NCI-H2227 (cell line): ENCODE measurements at regions not wholly inside any gene's neighbourhood (a gene's known extent, or its start where the extent isn't known, plus 50 kb on each side); places are given as distances from the start of the nearest gene placed in this dataset.

Source experiments
- DNase-seq: peaks from one replicate; lab custom pipeline; 2025; ENCODE audit not compliant: unreplicated experiment; lab: John Stamatoyannopoulos, UW

DNA sequence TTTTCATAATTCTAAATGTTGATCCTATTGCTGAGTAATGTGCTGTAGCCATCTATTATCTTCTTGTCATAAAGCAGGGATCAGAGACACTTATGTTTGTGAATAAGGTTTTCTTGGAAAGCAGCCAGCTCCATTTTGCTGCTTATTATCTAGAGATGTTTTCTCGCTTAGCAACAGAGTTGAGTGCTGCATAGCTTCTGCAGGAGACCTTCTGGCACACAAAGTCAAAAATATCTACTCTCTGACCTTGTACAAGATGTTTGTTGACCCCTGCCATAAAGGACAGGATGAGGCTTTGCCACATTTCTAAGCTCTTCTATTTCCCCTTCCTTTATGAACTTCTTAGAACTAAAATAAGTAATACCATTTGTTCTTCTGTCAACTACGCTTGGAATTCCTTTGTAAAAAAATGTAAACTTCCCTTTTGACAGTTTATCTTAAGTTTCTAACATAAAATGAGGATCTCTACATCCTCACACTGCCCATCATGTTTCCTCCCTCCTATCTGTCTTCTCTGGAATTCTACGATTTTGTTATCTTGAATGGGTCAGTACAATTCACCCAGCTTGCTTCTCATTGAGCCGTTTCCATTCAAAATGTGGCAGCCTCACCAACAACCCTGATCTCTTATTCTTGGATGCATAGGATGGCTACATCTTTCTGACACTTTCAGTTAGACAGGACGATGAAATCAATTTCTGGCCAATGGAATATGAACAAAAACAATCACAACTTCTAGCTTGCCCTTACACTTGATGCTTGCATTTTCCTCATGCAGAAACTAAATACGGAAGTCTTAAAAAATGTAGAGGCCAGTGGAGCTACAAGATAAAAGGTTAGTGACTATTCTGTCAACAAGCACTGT, 1377.0 kb downstream of the SUCLG1 start:
- DNase-seq, result peak; percentile 96

DNA sequence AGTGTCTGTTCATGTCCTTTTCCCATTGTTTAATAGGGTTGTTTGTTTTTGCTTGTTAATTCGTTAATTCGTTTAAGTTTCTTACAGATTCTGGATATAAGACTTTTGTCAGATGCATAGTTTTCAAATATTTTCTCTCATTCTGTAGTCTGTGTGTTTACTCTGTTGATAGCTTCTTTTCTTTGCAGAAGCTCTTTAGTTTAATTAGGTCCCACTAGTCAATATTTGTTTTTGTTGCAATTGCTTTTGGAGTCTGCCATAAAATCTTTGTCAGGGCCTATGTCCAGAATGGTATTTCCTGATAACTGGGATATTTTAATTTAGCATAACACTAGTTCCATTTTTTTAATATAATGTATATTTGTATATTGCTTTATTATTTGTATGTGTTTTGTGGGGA, 1380.1 kb downstream of the SUCLG1 start:
- DNase-seq, result no peak

DNA sequence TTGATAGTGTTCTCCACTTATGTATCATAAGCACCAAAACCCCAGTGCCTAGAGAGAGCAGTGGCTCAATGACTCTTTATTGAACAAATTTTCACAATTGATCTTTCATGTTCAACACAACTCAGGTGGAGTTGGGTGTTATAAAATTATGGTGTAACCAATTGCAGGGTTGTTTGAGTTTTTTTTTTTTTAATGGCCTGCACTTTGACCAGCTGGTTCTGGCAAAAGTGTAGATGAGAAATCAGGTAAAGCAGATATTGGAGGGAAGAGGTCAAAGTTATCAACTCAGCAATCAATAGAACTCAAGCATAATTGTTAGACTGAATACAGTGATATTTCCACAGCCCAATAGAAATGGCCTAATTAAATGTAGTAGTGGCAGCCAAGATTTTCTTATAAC, 1386.3 kb downstream of the SUCLG1 start:
- no peak for DNase-seq

DNA sequence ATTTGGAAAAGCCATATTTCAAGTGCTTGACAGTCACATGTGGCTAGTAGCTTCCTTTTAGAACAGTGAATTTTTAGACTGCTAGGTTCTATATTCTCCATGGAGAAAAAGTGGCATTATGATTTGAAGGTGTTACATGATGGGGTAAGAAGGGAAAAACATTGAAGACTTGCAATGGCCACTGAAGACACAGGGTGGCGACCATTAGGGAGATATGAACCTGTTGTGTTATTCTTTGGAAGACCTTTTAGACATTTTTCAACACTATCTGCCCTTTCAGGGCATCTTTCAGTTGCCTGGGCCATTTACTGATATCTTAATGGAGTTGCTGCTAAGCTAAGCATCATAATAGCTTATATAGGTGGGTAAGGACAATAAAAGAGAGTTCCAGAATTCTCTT, 1387.2 kb downstream of the SUCLG1 start:
- DNase-seq, result no peak

DNA sequence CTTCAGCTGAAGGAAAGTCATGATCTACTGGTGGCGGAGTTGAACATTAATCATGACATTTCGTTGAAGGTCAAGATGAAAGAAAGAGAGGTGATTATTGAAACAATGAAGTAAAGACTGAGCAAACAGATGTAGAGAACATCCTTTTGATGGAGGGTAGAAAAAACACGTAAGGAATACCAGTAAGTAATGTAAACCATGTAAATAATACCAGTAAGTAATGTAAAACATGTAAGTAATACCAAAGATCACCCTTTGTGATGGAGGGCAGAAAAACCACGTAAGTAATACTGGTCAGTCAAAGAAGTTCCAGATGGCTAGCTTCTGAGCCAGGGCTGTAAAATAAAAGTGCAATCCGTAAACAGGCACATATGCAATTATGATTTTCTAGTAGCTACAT, 1387.7 kb downstream of the SUCLG1 start:
- DNase-seq, result no peak

DNA sequence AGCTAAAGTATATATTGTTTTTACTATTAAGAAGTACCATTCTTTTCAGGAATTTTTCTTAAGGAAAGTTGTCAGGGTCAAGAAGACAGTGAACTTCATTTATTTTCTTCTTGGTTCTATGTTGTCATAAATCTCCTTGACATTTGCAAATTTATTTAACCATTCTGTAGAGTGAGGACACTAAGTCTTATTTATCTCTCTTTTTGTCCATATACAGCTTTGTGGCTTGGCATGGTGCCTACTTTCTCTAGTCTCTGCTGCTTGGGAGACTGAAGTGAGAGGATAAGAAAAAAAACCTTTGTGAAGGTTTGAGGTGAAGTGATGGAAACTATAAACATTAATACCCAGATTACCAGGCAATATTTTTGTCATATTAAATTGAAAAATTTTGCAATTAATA, 1389.4 kb downstream of the SUCLG1 start:
- no peak for DNase-seq

DNA sequence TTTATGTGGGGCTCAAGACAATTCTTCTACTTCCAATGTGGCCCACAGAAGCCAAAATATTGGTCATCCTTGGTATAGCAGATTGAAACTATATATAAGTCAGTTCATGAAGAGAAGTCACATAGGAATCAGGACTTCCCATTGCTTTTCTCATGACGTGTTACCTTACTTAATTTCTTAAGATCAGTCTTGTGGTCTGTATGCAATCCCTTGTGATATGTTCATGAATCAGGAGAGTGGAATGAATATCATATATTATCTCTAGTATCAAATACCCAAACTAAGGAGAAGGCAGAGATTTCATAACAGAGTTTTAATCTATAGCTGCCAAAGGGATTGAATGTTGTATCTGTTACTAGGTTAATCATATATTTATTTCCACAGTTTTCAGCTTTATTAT, 1390.4 kb downstream of the SUCLG1 start:
- DNase-seq, result no peak

- no peak for DNase-seq
These were observed 1391.1 kb downstream of the SUCLG1 start for GRCh38 chr2:83067947-83068346.

DNA sequence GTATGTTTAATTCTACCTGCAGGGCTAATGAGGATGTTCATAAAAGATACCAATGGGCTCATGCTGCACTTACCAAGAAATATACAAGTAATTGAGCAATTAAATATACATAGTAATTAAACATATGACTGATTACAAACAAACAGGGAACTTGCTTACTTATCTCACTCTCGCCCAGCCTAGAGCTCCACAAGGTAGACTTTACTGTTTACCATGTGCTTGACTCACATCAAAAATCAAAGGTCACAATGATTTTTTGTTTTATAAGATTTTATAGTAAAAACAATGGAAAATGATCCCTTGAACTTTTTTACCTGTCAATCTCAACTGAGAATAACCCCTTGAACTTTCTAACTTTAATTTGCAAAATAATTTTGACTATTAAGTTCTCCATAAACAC, 1395.1 kb downstream of the SUCLG1 start:
- no peak for DNase-seq

DNA sequence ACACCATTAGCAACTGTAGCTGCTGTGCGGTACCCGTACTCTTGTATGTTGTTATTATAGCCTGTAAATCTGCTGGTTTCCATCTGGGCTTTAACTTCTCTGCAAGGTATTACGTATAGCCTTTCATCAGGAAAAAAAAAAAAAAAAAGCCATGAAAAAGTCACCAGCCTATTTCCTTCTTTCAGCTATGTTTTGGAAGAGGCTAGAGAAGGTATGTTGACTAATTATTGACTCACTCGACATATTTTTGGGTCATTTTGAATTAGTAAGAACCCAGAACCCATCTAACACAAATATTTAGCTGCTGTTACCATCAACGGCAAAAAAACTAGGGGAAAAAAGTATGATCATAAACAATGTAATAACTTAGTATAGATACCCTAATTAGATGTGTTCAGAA, 1395.6 kb downstream of the SUCLG1 start:
- no peak for DNase-seq

DNA sequence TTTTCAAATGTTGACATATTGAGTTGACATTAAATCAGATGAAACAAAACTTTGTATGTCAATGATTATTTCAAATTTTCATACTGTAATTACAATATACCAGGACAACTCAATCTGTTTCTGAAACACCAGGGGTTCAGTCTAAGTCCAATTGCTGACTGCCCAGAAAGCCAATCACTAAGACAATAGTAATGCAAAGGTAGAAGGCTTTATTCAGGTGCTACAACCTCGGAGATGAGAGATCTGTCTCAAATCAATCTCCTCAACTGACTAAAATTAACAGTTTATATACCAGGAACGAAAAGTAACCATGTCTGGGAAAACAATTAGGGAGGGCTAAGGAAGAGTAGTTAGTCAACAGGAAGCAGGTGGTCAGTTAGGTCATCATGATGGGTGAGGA, 1400.4 kb downstream of the SUCLG1 start:
- no peak for DNase-seq

DNA sequence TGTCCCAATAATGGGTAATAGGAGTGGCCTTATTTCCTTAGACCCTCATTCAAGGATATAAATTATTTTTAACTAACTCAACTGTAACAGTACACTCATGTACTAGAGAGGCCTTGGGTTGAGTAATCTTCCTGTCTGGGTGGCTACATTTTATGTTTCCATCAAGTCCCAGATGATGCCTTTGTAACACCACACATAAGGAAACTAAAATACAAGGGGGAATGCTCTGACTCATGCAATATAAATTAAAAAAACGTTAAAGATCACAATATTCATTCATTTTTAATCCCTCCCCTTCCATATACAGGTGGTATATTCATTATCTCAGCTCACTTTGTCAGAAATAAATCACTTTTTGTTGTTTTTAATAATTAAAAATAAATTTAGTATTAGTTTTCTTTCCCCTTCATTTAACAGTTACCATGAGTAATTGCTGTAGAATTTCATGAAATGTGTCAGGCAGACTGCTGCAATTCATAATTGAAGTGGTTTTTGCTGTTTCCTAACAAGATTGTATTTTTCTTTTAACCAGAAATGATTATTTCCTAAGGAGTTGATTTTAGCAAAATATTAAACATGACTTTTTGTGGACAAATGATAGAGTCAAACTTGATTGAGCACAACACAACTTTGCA, 1403.6 kb downstream of the SUCLG1 start:
- no peak for DNase-seq

DNA sequence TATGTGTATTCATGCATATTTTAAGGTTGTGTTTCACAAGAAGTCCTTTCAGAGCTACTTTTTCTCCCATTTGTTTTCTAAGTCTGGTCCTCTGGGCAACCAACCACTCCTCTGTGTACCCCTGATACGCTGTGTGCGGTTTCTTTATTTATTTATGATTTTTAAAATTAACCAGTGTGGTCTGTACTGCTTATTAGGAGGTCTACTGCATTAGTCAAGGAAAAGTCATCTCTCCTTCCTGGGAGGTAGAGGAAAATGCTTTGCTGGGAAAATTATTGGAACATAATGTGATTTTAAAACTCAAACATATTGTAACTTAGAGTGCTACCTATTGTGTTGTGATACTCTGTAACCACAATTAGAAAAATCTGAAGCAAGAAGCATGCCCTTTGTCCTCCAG, 1404.3 kb downstream of the SUCLG1 start:
- DNase-seq, result no peak

DNA sequence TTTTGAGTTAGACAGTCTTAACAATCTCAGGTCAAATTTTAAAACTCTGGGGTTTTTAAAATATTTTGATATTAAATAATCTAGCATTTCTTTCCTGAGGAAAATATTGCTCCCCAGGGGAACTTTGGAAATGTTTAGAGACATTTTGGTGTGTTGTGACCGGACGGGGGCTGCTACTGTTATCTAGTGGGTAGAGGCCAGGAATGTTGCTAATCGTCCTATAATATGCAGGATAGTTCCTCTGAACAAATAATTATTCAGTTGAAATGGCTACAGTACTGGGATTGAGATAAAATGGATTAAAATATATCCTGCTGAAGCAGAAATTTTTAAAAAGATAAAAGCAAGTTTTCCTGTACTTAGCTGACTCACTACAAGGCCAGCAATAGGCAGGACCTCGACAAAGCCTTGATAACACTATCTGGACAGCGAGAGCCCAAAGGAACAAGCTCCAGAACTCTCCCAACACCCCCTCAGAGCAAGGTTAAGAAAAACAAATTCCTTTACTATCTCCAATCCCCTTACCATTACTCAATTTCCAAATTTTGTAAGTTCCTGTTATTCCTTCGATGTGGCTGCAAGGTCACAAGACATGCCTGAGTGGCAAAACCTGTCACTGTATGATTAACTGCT, 1407.4 kb downstream of the SUCLG1 start:
- DNase-seq, result no peak

GRCh38 chr2:83042053-83042452, 1417.0 kb downstream of the SUCLG1 start:
- DNase-seq, result no peak

- DNase-seq, result no peak
These were observed 1436.4 kb downstream of the SUCLG1 start for GRCh38 chr2:83022631-83023210.

DNA sequence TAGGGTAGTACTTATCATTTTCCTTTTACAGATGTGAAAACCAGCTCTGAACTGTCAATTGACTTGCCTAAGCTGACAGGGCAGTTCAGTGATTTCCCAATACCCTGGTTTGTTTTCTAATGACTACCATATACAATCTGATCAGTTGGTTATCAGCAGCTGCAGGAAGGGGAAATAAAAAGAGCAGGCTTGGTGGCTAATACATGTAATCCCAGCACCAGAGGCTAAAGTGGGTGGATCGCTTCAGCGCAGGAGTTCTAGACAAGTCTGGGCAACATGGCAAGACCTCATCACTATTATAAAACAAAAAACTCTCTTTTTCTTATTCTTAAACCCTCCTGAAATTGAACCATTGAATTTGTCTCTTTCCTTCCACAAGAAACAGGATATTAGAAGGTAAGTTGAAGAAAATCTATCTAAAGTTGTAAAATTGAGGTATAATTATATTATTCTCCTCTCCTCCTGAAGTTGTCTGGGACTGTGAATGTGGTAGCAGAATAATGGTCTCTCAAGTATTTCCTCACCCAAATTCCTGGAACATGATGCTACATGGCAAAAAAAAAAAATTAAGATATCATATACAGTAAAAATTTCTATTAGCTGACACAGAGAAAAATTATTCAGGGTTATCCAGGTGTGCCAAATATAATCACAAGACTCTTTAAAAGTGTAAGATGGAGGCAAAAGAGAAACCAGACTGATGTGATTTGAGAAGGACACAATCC, 1441.6 kb downstream of the SUCLG1 start:
- DNase-seq, result no peak

DNA sequence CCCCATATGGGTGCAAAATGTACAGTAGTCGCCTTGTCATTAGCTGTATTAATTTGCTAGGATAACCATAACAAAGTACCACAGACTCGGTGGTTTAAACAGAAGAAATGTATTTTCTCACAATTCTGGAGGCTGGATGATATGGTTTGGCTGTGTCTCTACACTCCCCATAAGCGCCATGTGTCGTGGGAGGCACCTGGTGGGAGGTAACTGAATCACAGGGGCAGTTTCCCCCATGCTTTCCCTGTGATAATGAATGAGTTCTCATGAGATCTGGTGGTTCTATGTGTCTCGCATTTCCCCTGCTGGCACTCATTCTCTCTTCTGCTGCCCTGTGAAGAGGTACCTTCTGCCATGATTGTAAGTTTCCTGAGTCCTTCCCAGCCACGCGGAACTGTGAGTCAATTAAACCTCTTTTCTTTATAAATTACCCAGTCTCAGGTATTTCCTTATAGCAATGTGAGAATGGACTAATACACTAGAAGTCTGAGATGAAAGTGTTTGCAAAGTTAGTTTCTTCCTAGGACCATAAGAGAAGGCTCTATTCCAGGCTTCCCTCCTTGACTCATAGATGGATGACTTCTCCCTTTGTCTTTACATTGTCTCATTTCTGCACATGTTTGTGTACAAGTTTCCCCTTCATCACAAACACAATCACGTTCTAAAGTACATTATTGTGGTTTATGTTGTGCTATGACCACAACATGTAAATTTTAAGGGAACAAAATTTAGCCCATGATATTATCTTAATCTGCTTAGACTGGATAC, 1442.6 kb downstream of the SUCLG1 start:
- no peak for DNase-seq

DNA sequence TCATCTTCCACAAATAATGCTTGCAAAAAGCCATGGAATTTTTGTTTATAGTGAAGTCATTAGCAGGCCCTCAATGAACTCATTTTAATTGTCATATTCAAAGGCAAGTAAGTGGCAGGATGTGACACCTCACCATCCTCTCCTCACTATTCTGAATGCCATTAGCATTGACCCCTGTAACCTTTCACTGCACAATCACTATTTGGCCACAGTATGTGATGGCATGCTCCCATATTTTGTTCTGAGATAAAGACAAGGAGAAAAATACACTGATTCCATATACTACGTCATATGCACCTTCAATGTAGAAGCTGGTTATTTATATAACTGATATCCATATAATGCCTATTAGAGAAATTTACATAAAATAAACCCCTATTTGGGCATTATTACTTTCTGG, 1443.2 kb downstream of the SUCLG1 start:
- DNase-seq, result no peak

- no peak for DNase-seq
These were observed 1443.9 kb downstream of the SUCLG1 start for GRCh38 chr2:83015035-83015715.
